Mammary epithelial cell (primary cell): ENCODE measurements at regions not wholly inside any gene's neighbourhood (a gene's known extent, or its start where the extent isn't known, plus 50 kb on each side); places are given as distances from the start of the nearest gene placed in this dataset.

Experiments
- EZH2 ChIP-seq: IDR thresholded peaks from 2 replicates; pipeline ENCODE4 v1.6.1; 2012; ENCODE audit warnings: low read length, inconsistent platforms, borderline replicate concordance
- TF ChIP-seq, protein P1 (sequence below), 2 donors: IDR thresholded peaks in 1 of 2; conservative IDR thresholded peaks in 1 of 2; 2 replicates each; pipeline ENCODE4 v1.5.1; 2011 to 2012; ENCODE audit warnings: inconsistent platforms in 2 of 2, low read length in 2 of 2, mild to moderate bottlenecking in 2 of 2, control low read depth in 1 of 2, low read depth in 1 of 2; ENCODE audit not compliant: insufficient read depth in 1 of 2; ENCODE audit errors: extremely low read depth in 1 of 2

DNA sequence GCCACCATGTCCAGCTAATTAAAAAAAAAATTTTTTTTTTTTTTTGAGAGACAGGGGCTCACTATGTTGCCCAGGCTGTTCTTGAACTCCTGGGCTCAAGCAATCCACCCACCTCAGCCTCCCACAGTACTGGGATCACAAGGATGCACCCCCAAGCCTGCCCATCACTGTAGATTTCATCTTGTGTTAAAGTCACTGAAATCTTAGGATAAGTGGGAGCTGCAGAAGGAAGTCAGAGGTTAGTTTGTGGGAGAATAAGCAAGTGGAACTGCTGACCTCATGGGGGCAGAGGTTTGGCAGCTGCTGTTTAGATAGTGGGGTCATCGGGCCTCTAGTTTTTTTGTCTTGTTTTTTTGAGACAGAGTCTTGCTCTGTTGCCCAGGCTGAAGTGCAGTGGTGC, 59.7 kb upstream of the MAX start:
- TF ChIP-seq, protein P1, sequence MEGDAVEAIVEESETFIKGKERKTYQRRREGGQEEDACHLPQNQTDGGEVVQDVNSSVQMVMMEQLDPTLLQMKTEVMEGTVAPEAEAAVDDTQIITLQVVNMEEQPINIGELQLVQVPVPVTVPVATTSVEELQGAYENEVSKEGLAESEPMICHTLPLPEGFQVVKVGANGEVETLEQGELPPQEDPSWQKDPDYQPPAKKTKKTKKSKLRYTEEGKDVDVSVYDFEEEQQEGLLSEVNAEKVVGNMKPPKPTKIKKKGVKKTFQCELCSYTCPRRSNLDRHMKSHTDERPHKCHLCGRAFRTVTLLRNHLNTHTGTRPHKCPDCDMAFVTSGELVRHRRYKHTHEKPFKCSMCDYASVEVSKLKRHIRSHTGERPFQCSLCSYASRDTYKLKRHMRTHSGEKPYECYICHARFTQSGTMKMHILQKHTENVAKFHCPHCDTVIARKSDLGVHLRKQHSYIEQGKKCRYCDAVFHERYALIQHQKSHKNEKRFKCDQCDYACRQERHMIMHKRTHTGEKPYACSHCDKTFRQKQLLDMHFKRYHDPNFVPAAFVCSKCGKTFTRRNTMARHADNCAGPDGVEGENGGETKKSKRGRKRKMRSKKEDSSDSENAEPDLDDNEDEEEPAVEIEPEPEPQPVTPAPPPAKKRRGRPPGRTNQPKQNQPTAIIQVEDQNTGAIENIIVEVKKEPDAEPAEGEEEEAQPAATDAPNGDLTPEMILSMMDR (conservative IDR thresholded peaks at IDR 0.05 in 1 of 2, IDR thresholded peaks at IDR 0.05 in 1 of 2; ENCODE audit: extremely low read depth in 1 of 2, insufficient read depth in 1 of 2, low read depth in 1 of 2, low read length in 2 of 2) = no peak
- no peak for TF ChIP-seq EZH2
